ENCODE measurements at regions not wholly inside any gene's neighbourhood (a gene's known extent, or its start where the extent isn't known, plus 50 kb on each side); places are given as distances from the start of the nearest gene placed in this dataset.

GRCh38 chr5:105150323-105150722 is 1587.7 kb upstream of the NUDT12 start:
- TF ChIP-seq TAF1 (conservative IDR thresholded peaks at IDR 0.05) (no peak), REST (IDR thresholded peaks at IDR 0.05) (no peak), NR2F2 (IDR thresholded peaks at IDR 0.05) (no peak), JUND (IDR thresholded peaks at IDR 0.05) (no peak), HNF4G (IDR thresholded peaks at IDR 0.05) (no peak), RAD21 (IDR thresholded peaks at IDR 0.05) (no peak)
- TF ChIP-seq, protein P1, sequence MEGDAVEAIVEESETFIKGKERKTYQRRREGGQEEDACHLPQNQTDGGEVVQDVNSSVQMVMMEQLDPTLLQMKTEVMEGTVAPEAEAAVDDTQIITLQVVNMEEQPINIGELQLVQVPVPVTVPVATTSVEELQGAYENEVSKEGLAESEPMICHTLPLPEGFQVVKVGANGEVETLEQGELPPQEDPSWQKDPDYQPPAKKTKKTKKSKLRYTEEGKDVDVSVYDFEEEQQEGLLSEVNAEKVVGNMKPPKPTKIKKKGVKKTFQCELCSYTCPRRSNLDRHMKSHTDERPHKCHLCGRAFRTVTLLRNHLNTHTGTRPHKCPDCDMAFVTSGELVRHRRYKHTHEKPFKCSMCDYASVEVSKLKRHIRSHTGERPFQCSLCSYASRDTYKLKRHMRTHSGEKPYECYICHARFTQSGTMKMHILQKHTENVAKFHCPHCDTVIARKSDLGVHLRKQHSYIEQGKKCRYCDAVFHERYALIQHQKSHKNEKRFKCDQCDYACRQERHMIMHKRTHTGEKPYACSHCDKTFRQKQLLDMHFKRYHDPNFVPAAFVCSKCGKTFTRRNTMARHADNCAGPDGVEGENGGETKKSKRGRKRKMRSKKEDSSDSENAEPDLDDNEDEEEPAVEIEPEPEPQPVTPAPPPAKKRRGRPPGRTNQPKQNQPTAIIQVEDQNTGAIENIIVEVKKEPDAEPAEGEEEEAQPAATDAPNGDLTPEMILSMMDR (IDR thresholded peaks at IDR 0.05; ENCODE audit: low read depth, low read length, missing input control) = no peak

All from liver (tissue), 3 donors.